ENCODE measurements at regions not wholly inside any gene's neighbourhood (a gene's known extent, or its start where the extent isn't known, plus 50 kb on each side); places are given as distances from the start of the nearest gene placed in this dataset.

DNA sequence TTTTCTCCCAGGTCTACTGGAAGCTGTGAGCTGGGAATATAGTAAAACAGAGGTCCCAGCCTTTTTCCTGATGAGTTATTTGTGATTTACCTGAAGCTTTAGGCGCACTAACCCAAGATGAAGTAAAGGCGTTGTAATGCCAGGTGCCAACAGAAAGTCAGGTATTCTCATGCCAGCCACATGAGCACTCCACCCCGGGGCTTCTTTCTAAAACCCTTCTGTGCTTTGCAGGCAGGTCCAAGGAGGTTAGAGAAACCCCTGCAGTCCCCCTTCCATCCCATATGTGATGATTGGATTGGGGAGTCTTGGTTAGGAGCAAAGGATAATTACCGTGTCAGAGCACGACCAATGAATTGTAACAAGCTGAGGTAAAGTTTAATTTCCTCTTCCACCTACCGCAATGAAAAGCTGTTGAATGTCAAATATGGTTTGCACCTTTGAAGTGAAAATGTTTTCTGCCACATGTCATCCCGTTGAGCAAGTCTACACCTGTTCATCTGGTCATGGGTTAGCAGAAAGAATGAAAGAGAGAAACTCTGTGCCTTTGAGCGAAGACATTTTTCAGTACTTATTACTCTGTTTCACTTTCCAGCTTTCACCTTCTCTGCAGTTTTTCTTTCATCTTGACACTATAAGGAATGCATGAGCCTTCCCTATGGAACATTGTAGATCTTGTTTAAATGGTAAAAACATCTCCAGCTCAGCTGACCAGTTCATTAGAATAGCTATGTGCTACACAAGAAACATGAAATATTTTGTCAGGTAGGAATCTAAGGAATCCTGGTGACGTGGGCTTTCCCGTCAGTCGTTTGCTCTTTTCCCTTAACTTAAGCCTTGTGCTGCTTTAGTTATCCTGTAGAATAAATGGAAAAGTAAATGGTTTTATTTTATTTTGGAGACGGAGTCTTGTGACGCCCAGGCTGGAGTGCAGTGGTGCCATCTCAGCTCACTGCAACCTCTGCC, 204.6 kb upstream of the IL12A start:
- Histone ChIP-seq H3K27me3 (replicated peaks; ENCODE audit: insufficient read depth) (no peaks in the 10 kb centered on the region), H3K4me3 (no peak overlapping the region), H3K27ac (peak overlapping the region; percentile 53 to 58), H3K9me3 (no peaks in the 10 kb centered on the region), H3K36me3 (no peaks in the 10 kb centered on the region), H3K4me1 (replicated peaks) (no peaks in the 10 kb centered on the region)
- intact Hi-C loops (cut with DNase I): no loop called here
- 52% methylated on average over 13 of the region's 13 CpGs for WGBS
- TF ChIP-seq POLR2A (IDR thresholded peaks at IDR 0.05) (no peak), POLR2AphosphoS5 (IDR thresholded peaks at IDR 0.05) (peak; percentile 70)
- TF ChIP-seq, protein P1, sequence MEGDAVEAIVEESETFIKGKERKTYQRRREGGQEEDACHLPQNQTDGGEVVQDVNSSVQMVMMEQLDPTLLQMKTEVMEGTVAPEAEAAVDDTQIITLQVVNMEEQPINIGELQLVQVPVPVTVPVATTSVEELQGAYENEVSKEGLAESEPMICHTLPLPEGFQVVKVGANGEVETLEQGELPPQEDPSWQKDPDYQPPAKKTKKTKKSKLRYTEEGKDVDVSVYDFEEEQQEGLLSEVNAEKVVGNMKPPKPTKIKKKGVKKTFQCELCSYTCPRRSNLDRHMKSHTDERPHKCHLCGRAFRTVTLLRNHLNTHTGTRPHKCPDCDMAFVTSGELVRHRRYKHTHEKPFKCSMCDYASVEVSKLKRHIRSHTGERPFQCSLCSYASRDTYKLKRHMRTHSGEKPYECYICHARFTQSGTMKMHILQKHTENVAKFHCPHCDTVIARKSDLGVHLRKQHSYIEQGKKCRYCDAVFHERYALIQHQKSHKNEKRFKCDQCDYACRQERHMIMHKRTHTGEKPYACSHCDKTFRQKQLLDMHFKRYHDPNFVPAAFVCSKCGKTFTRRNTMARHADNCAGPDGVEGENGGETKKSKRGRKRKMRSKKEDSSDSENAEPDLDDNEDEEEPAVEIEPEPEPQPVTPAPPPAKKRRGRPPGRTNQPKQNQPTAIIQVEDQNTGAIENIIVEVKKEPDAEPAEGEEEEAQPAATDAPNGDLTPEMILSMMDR (IDR thresholded peaks at IDR 0.05): no peak
- DNase-seq (ENCODE audit: low spot score): peak; percentile 33

DNA sequence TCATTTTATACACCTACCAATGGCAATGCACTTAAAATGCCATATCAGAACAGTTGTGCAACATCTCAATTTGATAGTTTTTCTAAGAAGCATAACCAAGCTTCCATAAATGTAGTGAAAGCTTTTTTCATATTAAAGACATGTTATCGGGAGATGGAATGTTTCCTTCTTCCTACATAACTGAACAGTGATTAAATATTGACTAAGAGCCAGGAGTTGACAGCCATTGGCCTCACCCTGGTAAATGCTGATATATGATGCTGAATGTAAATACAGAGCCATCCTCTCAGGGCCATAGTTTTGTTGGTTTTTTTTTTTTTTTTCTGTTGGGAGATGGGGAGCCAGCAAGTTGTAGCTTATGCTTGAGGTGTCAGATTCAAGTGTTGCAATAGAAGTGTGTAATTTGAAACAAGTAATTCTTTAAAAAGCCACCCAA, 203.3 kb upstream of the IL12A start:
- Histone ChIP-seq H3K4me1 (replicated peaks) (no peaks in the 10 kb centered on the region), H3K27ac (peak overlapping the region in 1 of 2 donors; percentile 58), H3K27me3 (replicated peaks; ENCODE audit: insufficient read depth) (no peaks in the 10 kb centered on the region), H3K9me3 (no peaks in the 10 kb centered on the region), H3K4me3 (no peak overlapping the region), H3K36me3 (no peaks in the 10 kb centered on the region)
- WGBS: 32% methylated on average over 1 of the region's 1 CpG
- no peak for DNase-seq (ENCODE audit: low spot score)
- TF ChIP-seq POLR2AphosphoS5 (IDR thresholded peaks at IDR 0.05) (no peak), POLR2A (IDR thresholded peaks at IDR 0.05) (no peak)
- TF ChIP-seq, protein P1 (IDR thresholded peaks at IDR 0.05): no peak
- intact Hi-C loops (cut with DNase I): no loop called here

DNA sequence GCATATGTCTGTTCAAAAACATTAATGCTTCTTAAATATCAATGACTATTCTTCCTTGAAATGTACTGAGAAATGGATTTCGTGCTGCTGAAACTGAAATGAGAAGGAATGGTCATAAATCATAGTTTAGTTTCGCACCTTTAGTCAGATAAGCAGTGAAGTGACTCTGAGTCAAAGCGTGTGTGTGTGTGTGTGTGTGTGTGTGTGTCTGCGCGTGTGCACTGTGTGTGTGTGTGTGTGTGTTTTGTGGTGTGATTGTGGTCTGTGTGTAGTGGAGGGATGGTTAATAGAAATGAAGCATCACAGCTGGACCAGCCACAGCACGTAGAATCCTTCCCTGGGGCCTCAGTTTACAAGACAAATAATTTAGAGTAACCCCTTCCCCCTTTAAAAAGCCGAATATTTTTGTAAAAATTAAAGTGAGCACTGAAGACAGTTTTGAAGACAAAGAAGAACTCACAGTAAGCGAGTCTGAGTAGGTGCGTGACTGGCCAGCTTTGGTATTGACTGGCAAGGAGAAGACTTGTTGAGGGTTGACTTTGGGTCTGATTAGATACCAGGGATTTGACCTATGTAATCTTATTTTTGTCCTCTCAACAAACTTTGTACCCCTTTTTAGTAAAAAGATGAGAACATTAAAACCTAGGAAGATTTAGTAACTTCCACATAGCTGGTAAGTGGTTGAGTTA, 202.0 kb upstream of the IL12A start:
- Histone ChIP-seq H3K4me1 (replicated peaks) (no peaks in the 10 kb centered on the region), H3K27me3 (replicated peaks; ENCODE audit: insufficient read depth) (no peaks in the 10 kb centered on the region), H3K36me3 (no peaks in the 10 kb centered on the region), H3K27ac (no peak overlapping the region), H3K9me3 (no peaks in the 10 kb centered on the region), H3K4me3 (no peak overlapping the region)
- intact Hi-C loops (cut with DNase I): no loop called here
- no peak for TF ChIP-seq POLR2A (IDR thresholded peaks at IDR 0.05)
- TF ChIP-seq POLR2AphosphoS5 (IDR thresholded peaks at IDR 0.05): no peak
- TF ChIP-seq, protein P1 (IDR thresholded peaks at IDR 0.05): no peak
- DNase-seq (ENCODE audit: low spot score): no peak
- 83% methylated on average over 9 of the region's 9 CpGs for WGBS

- Histone ChIP-seq H3K9me3 (no peaks in the 10 kb centered on the region), H3K4me3 (no peak overlapping the region), H3K36me3 (no peaks in the 10 kb centered on the region), H3K27me3 (replicated peaks; ENCODE audit: insufficient read depth) (no peaks in the 10 kb centered on the region), H3K27ac (no peak overlapping the region), H3K4me1 (replicated peaks) (no peaks in the 10 kb centered on the region)
- intact Hi-C loops (cut with DNase I): no loop called here
- 52% methylated on average over 4 of the region's 4 CpGs for WGBS
- TF ChIP-seq POLR2AphosphoS5 (IDR thresholded peaks at IDR 0.05) (no peak), POLR2A (IDR thresholded peaks at IDR 0.05) (no peak)
- TF ChIP-seq, protein P1 (IDR thresholded peaks at IDR 0.05): no peak
- no peak for DNase-seq (ENCODE audit: low spot score)
These were observed 201.5 kb upstream of the IL12A start for GRCh38 chr3:159787178-159787574.
